H9 (cell line): ENCODE measurements at regions not wholly inside any gene's neighbourhood (a gene's known extent, or its start where the extent isn't known, plus 50 kb on each side); places are given as distances from the start of the nearest gene placed in this dataset.

Experiments used
- DNase-seq: peaks from one replicate; pipeline ENCODE4 v3.0.0-alpha.2; 2017
- H2AFZ ChIP-seq: one replicate; pipeline ENCODE4 v1.6.1; 2013; ENCODE audit warnings: mild to moderate bottlenecking, low read length, control low read depth, moderate library complexity
- H2AK5ac ChIP-seq: 2 replicates; pipeline ENCODE4 v1.6.1; 2013; ENCODE audit warnings: low read length, control low read depth, mixed read lengths; ENCODE audit not compliant: insufficient read length
- H2BK120ac ChIP-seq: one replicate; pipeline ENCODE4 v1.6.1; 2013; ENCODE audit warnings: low read depth, mild to moderate bottlenecking, low read length, control low read depth, inconsistent platforms; ENCODE audit not compliant: poor library complexity, severe bottlenecking
- H2BK12ac ChIP-seq: 2 replicates; pipeline ENCODE4 v1.6.1; 2013; ENCODE audit warnings: low read length, control low read depth, mixed read lengths, low read depth; ENCODE audit not compliant: insufficient read length
- H2BK15ac ChIP-seq: 2 replicates; pipeline ENCODE4 v1.6.1; 2013; ENCODE audit warnings: low read depth, low read length, control low read depth
- H2BK20ac ChIP-seq: one replicate; pipeline ENCODE4 v1.6.1; 2013; ENCODE audit warnings: low read depth, mild to moderate bottlenecking, low read length, control low read depth, inconsistent platforms; ENCODE audit not compliant: poor library complexity, severe bottlenecking
- H2BK5ac ChIP-seq: 2 replicates; pipeline ENCODE4 v1.6.1; 2013; ENCODE audit warnings: low read length, control low read depth, mixed read lengths; ENCODE audit not compliant: insufficient read length
- H3K14ac ChIP-seq: 2 replicates; pipeline ENCODE4 v1.6.1; 2013; ENCODE audit warnings: low read length, control low read depth; ENCODE audit not compliant: insufficient read depth
- H3K18ac ChIP-seq: 2 replicates; pipeline ENCODE4 v1.6.1; 2013; ENCODE audit warnings: low read depth, mild to moderate bottlenecking, mixed read lengths, low read length, control low read depth; ENCODE audit not compliant: insufficient read length
- H3K23ac ChIP-seq: 2 replicates; pipeline ENCODE4 v1.6.1; 2013; ENCODE audit warnings: low read length, control low read depth, mixed read lengths, low read depth; ENCODE audit not compliant: insufficient read length
- H3K23me2 ChIP-seq: 2 replicates; pipeline ENCODE4 v1.6.1; 2013; ENCODE audit warnings: low read depth, mild to moderate bottlenecking, mixed read lengths, low read length, control low read depth; ENCODE audit not compliant: insufficient read length, poor library complexity, severe bottlenecking
- H3K27ac ChIP-seq: 2 replicates; pipeline ENCODE4 v1.5.1; 2013; ENCODE audit warnings: low read length, control low read depth, mixed read lengths, low read depth; ENCODE audit not compliant: insufficient read length
- H3K27me3 ChIP-seq: 2 replicates; pipeline ENCODE4 v1.6.1; 2013; ENCODE audit warnings: low read length, control low read depth, inconsistent platforms; ENCODE audit not compliant: insufficient read depth
- H3K4ac ChIP-seq: 2 replicates; pipeline ENCODE4 v1.6.1; 2013; ENCODE audit warnings: low read depth, mild to moderate bottlenecking, control low read depth, inconsistent platforms, low read length, moderate library complexity
- H3K4me1 ChIP-seq: 2 replicates; pipeline ENCODE4 v1.6.1; 2013; ENCODE audit warnings: low read length, control low read depth, inconsistent platforms; ENCODE audit not compliant: insufficient read depth
- H3K4me2 ChIP-seq: 2 replicates; pipeline ENCODE4 v1.6.1; 2013; ENCODE audit warnings: low read length, control low read depth, mixed read lengths; ENCODE audit not compliant: insufficient read length, insufficient read depth
- H3K56ac ChIP-seq: 2 replicates; pipeline ENCODE4 v1.6.1; 2013; ENCODE audit warnings: low read depth, mild to moderate bottlenecking, mixed read lengths, low read length, control low read depth; ENCODE audit not compliant: insufficient read length
- H3K79me1 ChIP-seq: 2 replicates; pipeline ENCODE4 v1.6.1; 2013; ENCODE audit warnings: low read depth, mild to moderate bottlenecking, moderate library complexity, low read length, control low read depth, inconsistent platforms; ENCODE audit not compliant: insufficient read depth, poor library complexity, severe bottlenecking
- H3K79me2 ChIP-seq: 2 replicates; pipeline ENCODE4 v1.6.1; 2013; ENCODE audit warnings: low read length, control low read depth, inconsistent platforms; ENCODE audit not compliant: insufficient read depth
- H3K9ac ChIP-seq: 2 replicates; pipeline ENCODE4 v1.6.1; 2013; ENCODE audit warnings: low read length, control low read depth, mixed read lengths; ENCODE audit not compliant: insufficient read length; ENCODE audit errors: extremely low read depth
- H3K9me3 ChIP-seq: one replicate; pipeline ENCODE4 v1.6.1; 2013; ENCODE audit warnings: low read depth, low read length, inconsistent platforms; ENCODE audit not compliant: control insufficient read depth
- H3T11ph ChIP-seq: one replicate; pipeline ENCODE4 v1.6.1; 2013; ENCODE audit warnings: mild to moderate bottlenecking, low read length, control low read depth, inconsistent platforms
- H4K20me1 ChIP-seq: one replicate; pipeline ENCODE4 v1.6.1; 2013; ENCODE audit not compliant: control insufficient read depth, insufficient read length, insufficient read depth
- H4K5ac ChIP-seq: 2 replicates; pipeline ENCODE4 v1.6.1; 2013; ENCODE audit warnings: low read depth, mild to moderate bottlenecking, mixed read lengths, low read length, control low read depth; ENCODE audit not compliant: insufficient read length
- H4K8ac ChIP-seq: replicated peaks from 2 replicates; pipeline ENCODE4 v1.6.1; 2013; ENCODE audit warnings: low read length, control low read depth, mixed read lengths, low read depth; ENCODE audit not compliant: insufficient read length
- H4K91ac ChIP-seq: 2 replicates; pipeline ENCODE4 v1.6.1; 2013; ENCODE audit warnings: low read depth, mild to moderate bottlenecking, moderate library complexity, mixed read lengths, low read length, control low read depth; ENCODE audit not compliant: insufficient read length
- H3K27ac Mint-ChIP-seq, 3 experiments: 2 replicates in 2 of 3; 3 replicates in 1 of 3; pipeline ENCODE4 v1.8.0; 2020 to 2021; ENCODE audit warnings: mixed read lengths in 3 of 3, mild to moderate bottlenecking in 1 of 3, moderate library complexity in 1 of 3
- H3K27me3 Mint-ChIP-seq: 2 replicates; pipeline ENCODE4 v1.8.0; 2021; ENCODE audit warnings: low read depth, mild to moderate bottlenecking, moderate library complexity, mixed read lengths
- H3K36me3 Mint-ChIP-seq, 3 experiments: 2 replicates in 2 of 3; 3 replicates in 1 of 3; pipeline ENCODE4 v1.8.0; 2020 to 2021; ENCODE audit warnings: low read depth in 3 of 3, mixed read lengths in 3 of 3; ENCODE audit not compliant: insufficient read depth in 1 of 3
- H3K4me1 Mint-ChIP-seq, 2 experiments: 2 replicates each; pipeline ENCODE4 v1.8.0; 2020; ENCODE audit warnings: mixed read lengths in 2 of 2
- H3K4me3 Mint-ChIP-seq, 2 experiments: 2 replicates in 1 of 2; 3 replicates in 1 of 2; pipeline ENCODE4 v1.8.0; 2020 to 2021; ENCODE audit warnings: mild to moderate bottlenecking in 2 of 2, mixed read lengths in 2 of 2, moderate library complexity in 1 of 2
- H3K9me3 Mint-ChIP-seq, 2 experiments: 2 replicates in 1 of 2; 3 replicates in 1 of 2; pipeline ENCODE4 v1.8.0; 2020; ENCODE audit warnings: mild to moderate bottlenecking in 2 of 2, mixed read lengths in 2 of 2, moderate library complexity in 1 of 2
- WGBS: extraction: QIAGEN DNeasy Blood & Tissue Kit; methylation state at CpG from one replicate; pipeline ENCODE4 v1.1.7; 2013; ENCODE audit warnings: missing lambda C conversion rate, low lambda C conversion rate, mixed read lengths; ENCODE audit not compliant: insufficient read length; ENCODE audit errors: extremely low coverage; 5-methylcytosine and 5-hydroxymethylcytosine counted together
- TF ChIP-seq, protein P1 (sequence below): fragments of 200-600 bp; sonication (generic); conservative IDR thresholded peaks from 3 replicates; pipeline ENCODE4 v1.8.0; 2021; ENCODE audit warnings: antibody characterized with exemption, mild to moderate bottlenecking

DNA sequence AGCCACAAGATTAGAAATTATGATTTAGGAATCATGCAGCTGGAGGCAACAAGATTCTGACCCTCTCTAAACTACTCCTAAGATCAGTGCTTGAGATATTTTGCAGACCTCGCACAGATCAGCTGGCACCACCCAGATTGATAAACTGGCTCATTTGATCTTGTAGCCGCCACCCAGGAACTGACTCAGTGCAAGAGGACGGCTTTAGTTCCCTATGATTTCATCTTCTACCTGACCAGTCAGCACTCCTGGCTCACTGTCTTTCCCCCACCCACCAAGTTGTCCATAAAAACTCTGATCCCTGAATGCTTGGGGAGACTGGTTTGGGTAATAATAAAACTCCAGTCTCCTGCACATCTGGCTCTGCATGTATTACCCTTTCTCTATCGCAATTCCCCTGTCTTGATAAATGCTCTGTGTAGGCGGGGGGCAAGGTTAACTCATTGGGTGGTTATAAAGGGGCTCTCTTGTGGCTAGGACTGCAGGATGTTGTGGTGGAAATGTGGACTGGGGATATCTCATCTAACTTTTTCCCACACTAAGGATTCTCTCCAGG is 96.1 kb downstream of the ARL6IP6 start:
- Histone ChIP-seq H4K91ac (no peak overlapping the region), H3K4me1 (no peaks in the 10 kb centered on the region), H2AFZ (no peak overlapping the region), H3K79me2 (no peaks in the 10 kb centered on the region), H4K8ac (no peak overlapping the region), H3K9me3 (no peaks in the 10 kb centered on the region), H3K56ac (no peak overlapping the region), H3K79me1 (no peaks in the 10 kb centered on the region), H2BK5ac (no peak overlapping the region), H3K9ac (no peak overlapping the region), H3K27me3 (no peaks in the 10 kb centered on the region), H3K4ac (no peak overlapping the region), H3K27ac (no peak overlapping the region), H3K23ac (no peak overlapping the region), H4K5ac (no peak overlapping the region), H2AK5ac (no peak overlapping the region), H3K14ac (no peak overlapping the region), H3K18ac (no peak overlapping the region), H2BK15ac (no peak overlapping the region), H3T11ph (no peak overlapping the region), H3K23me2 (no peaks in the 10 kb centered on the region), H3K4me2 (no peak overlapping the region), H2BK20ac (no peak overlapping the region), H4K20me1 (no peaks in the 10 kb centered on the region), H2BK120ac (no peak overlapping the region), H2BK12ac (no peak overlapping the region)
- H3K9me3 Mint-ChIP-seq: peaks cover 9 to 17% of the 10 kb centered on the region in 2 experiments
- no peak overlapping the region for H3K4me3 Mint-ChIP-seq
- DNase-seq: no peak
- peaks cover 0 to 5% (median 0%) of the 10 kb centered on the region in 3 experiments; a peak in 1 of 7 replicates for H3K36me3 Mint-ChIP-seq
- WGBS: no CpG with 5 or more reads among the region's 5 CpGs
- TF ChIP-seq, protein P1, sequence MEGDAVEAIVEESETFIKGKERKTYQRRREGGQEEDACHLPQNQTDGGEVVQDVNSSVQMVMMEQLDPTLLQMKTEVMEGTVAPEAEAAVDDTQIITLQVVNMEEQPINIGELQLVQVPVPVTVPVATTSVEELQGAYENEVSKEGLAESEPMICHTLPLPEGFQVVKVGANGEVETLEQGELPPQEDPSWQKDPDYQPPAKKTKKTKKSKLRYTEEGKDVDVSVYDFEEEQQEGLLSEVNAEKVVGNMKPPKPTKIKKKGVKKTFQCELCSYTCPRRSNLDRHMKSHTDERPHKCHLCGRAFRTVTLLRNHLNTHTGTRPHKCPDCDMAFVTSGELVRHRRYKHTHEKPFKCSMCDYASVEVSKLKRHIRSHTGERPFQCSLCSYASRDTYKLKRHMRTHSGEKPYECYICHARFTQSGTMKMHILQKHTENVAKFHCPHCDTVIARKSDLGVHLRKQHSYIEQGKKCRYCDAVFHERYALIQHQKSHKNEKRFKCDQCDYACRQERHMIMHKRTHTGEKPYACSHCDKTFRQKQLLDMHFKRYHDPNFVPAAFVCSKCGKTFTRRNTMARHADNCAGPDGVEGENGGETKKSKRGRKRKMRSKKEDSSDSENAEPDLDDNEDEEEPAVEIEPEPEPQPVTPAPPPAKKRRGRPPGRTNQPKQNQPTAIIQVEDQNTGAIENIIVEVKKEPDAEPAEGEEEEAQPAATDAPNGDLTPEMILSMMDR: no peak
- H3K4me1 Mint-ChIP-seq: no peaks in the 10 kb centered on the region
- no peaks in the 10 kb centered on the region for H3K27me3 Mint-ChIP-seq
- no peak overlapping the region for H3K27ac Mint-ChIP-seq
